ENCODE measurements at regions not wholly inside any gene's neighbourhood (a gene's known extent, or its start where the extent isn't known, plus 50 kb on each side); places are given as distances from the start of the nearest gene placed in this dataset.

GRCh38 chr1:29725262-29725661 lies 488.9 kb downstream of the PTPRU start:
- intact Hi-C loops (cut with DNase I) = no loop called here
- ATAC-seq = no peak
- no peak for DNase-seq (ENCODE audit: low spot score)

DNA sequence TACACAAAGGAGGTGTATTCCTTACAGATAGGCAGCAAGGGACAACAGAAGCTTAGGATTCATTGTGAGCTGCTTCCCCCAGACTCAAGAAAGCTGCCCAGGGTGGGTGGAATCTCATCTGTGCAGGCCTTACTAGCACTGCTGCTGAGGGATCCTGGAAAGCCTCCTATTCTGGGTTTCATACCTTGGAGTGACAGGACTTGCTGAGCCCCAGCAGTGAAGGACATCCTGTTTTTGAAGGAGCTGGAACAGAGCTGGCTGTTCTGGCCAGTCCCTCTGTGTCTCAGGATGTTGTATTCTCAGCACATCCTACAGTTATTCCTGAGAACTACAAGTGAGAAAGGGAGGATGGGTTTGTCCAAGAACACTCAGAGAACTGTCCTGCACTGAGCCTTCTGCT lies 486.3 kb downstream of the PTPRU start:
- intact Hi-C loops (cut with DNase I) = no loop called here
- ATAC-seq (no peak), DNase-seq (ENCODE audit: low spot score) (no peak)

GRCh38 chr1:29719253-29719652 lies 482.9 kb downstream of the PTPRU start:
- no peak for DNase-seq (ENCODE audit: low spot score)
- intact Hi-C loops (cut with DNase I) = no loop called here
- no peak for ATAC-seq

GRCh38 chr1:29718791-29719190 lies 482.5 kb downstream of the PTPRU start:
- ATAC-seq = no peak

GRCh38 chr1:29716306-29716705 lies 480.0 kb downstream of the PTPRU start:
- intact Hi-C loops (cut with DNase I) = no loop called here
- DNase-seq (ENCODE audit: low spot score) (no peak), ATAC-seq (no peak)

More at GRCh38 chr1:29718791-29719190, 482.5 kb downstream of the PTPRU start:
- DNase-seq (ENCODE audit: low spot score) = no peak
- intact Hi-C loops (cut with DNase I) = no loop called here

DNA sequence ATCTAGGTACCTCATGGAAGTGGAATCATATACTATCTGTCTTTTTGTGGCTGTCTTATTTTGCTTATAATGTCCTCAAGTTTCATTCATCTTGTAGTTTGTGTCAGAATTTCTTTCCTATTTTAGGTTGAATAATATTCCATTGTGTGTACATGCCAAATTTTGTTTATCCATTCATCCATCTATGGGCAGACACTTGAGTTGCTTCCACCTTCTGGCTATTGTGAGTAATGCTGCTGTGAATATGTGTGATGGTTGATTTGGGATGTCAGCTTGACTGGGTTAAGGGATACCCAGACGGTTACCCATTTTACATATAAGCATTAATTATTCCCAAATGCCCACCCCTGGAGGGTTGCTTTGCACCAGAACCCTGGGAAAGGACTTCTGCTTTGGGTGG lies 477.5 kb downstream of the PTPRU start:
- ATAC-seq (no peak), DNase-seq (ENCODE audit: low spot score) (no peak)
- intact Hi-C loops (cut with DNase I) = no loop called here

GRCh38 chr1:29712801-29713200 lies 476.5 kb downstream of the PTPRU start:
- intact Hi-C loops (cut with DNase I) = no loop called here
- ATAC-seq (no peak), DNase-seq (ENCODE audit: low spot score) (no peak)

DNA sequence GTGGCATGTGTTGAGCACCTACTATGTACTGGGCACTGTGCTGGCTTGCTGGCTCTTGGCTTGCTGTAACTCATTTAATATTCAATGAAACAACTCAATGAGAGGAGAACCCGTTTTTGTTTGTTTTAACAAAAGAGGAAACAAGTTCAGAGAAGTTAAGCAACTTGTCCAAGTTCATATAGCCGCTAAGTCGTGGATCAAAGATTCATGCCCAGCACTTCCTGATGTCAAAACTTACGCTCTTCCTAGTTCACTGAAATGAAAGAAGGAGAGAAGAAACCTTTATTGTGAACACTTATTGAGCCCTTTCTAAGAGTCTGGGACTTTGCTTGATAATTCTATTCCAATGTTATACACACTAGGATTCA lies 475.9 kb downstream of the PTPRU start:
- ATAC-seq (no peak), DNase-seq (ENCODE audit: low spot score) (no peak)
- intact Hi-C loops (cut with DNase I) = no loop called here

DNA sequence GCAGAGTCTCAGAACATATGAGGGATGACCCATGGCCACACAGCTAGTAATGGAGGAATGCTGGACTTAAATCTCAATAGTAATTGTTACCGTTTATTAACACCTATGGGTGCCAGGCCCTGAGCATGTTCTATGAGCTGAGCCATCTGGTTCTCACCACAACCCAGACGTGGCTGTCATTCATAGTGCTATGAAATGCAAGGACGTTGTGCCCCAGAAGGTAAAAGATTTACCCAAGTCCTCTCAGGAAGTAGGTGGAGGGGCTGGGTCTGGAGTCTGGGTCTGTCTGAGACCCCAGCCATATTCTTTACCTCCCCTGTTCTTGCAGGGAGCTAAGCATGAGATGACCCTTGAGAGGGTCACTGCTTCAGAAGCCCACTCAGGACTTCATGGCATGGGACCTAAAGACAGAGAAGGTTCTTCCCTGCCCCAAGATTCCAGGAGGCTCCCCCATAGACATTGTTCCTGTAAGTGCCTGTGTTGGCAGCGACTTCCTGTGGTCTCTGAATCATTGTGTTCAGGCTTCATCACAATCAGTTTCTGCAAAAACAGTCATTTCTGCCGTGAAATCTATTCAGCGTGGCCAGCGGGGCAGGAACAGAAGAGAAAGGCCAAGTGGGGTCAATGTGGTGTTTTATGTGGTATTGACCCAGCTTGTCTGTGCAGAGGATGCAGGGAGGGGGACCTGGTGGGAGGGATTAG lies 475.4 kb downstream of the PTPRU start:
- no peak for DNase-seq (ENCODE audit: low spot score)
- intact Hi-C loops (cut with DNase I) = no loop called here
- no peak for ATAC-seq

GRCh38 chr1:29709704-29710280 lies 473.5 kb downstream of the PTPRU start:
- intact Hi-C loops (cut with DNase I) = no loop called here
- DNase-seq (ENCODE audit: low spot score) (no peak), ATAC-seq (no peak)

- intact Hi-C loops (cut with DNase I) = no loop called here
- no peak for DNase-seq (ENCODE audit: low spot score)
Observed at GRCh38 chr1:29708796-29709703, 472.7 kb downstream of the PTPRU start.

GRCh38 chr1:29708381-29708780 lies 472.1 kb downstream of the PTPRU start:
- ATAC-seq (no peak), DNase-seq (ENCODE audit: low spot score) (no peak)
- intact Hi-C loops (cut with DNase I) = no loop called here

More at GRCh38 chr1:29708796-29709703, 472.7 kb downstream of the PTPRU start:
- no peak for ATAC-seq

DNA sequence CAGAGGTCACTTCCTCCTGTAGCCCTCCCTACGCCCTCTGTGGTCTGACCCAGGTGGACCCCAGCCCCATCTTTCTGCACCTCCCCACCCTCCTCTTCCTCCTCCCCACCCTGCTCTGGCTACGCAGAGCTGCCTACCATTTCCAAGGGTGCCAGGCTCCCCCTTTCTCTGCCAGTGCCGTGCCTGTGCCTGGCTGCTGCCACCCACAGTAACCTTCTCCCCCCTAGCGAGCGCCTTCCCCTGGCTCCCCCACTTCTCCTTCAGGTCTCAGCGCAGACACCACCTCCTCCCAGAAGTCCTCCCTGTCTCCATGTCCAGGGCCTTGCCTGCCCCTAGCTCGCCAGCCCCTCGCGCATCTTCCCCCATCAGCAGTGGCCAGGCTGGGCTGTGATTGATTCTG lies 471.5 kb downstream of the PTPRU start:
- intact Hi-C loops (cut with DNase I) = no loop called here
- no peak for ATAC-seq

DNA sequence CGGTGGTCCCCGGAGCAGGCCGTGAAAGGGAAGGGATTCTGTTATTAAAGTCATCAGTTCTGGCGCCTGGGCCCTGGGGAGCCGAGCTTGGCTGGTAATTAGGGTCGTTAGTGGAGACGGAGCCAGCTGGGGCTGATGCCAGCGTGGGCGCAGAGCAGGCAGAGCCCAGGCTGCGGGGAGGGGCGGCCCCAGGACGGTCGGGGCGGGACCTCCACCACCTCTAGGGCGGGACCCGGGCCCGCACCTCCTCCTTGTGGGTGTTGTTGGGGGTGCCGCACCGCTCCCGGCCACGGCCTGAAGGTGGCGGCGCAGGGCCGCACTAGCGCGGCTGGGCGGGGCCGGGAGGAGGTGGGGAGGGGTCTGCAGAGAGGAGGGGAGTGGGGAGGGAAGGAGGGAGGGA lies 470.6 kb downstream of the PTPRU start:
- intact Hi-C loops (cut with DNase I) = no loop called here
- DNase-seq (ENCODE audit: low spot score) (no peak), ATAC-seq (peak; percentile 41)

More for the DNA sequence above, 471.5 kb downstream of the PTPRU start:
- DNase-seq (ENCODE audit: low spot score) = no peak

DNA sequence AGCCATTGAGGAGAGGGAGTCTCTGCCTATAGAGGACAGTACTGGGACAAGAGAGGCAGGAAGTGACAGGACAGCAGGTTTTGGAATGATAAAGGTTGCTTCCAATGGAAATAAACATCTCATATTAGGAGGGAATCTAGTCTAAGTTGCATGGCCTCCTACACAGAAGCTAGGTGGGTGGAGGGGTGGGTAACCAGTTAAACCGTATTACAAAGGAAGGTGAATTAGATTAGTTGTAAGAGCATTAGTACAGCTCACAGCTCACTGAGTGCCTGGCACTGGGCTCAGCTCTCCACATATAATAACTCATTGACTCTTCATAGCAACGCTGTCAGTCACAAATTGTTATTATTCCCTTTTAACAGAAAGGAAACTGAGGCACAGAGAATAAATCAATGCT lies 468.1 kb downstream of the PTPRU start:
- no peak for DNase-seq (ENCODE audit: low spot score)
- intact Hi-C loops (cut with DNase I) = no loop called here
- no peak for ATAC-seq

- ATAC-seq (no peak), DNase-seq (ENCODE audit: low spot score) (no peak)
- intact Hi-C loops (cut with DNase I) = no loop called here
Observed at GRCh38 chr1:29703596-29704370, 467.5 kb downstream of the PTPRU start.

DNA sequence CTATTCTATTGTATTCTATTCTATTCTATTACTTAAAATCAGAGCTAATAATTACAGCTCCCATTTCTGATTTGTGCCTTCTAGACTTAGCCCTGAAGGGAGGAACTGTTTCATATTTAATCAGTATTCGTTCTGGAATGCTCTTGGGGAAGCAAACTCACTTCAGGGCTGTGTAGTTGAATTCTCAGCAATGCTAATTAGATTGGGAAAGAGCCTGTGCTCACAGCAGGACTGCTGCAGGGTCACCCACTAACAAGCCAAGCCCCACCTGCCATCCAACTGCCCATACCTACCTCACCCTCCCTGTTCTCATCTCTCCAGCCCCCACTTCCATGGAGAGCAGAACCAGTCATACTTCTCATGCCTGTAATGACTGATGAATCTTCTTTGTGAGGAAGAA lies 464.2 kb downstream of the PTPRU start:
- no peak for DNase-seq (ENCODE audit: low spot score)
- intact Hi-C loops (cut with DNase I) = no loop called here
- ATAC-seq = no peak

- DNase-seq (ENCODE audit: low spot score) = no peak
- no peak for ATAC-seq
- intact Hi-C loops (cut with DNase I) = no loop called here
Observed at GRCh38 chr1:29698626-29699025, 462.3 kb downstream of the PTPRU start.

DNA sequence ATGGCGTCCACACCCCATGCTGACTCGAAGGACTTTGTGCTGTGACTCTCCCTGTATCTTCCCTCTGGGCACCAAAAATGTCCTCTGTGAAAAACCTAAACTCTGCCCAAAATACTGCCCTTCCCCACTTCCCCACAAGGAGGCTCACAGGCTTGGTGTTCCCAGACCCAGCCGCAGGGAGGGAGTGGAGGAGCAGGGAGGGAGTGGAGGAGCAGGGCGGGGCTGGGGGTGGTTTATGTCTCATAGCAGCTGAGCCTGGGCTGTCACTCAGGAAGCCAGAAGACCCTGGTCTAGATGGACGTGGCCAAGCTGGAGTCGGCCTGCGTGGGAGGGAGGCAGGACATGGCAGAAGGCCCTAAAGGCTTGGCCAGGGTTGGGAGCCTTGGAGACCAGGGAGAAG lies 461.7 kb downstream of the PTPRU start:
- intact Hi-C loops (cut with DNase I) = no loop called here
- ATAC-seq (peak; percentile 22), DNase-seq (ENCODE audit: low spot score) (no peak)

All from sciatic nerve (tissue), 2 donors.